HCT116 (cell line): ENCODE measurements at regions not wholly inside any gene's neighbourhood (a gene's known extent, or its start where the extent isn't known, plus 50 kb on each side); places are given as distances from the start of the nearest gene placed in this dataset.

Experiments used
- ATAC-seq: fragments of 200-7000 bp; cut with Tn5 transposase; 2 replicates; pipeline ENCODE4 v1.9.1; 2020; ENCODE audit warnings: mild to moderate bottlenecking, moderate library complexity
- BruUV-seq: library from RNA; stranded (reverse); fragments of 400-500 nt; replicated peaks from 2 replicates; lab custom pipeline; 2021; lab: Mats Ljungman, UMichigan
- CTCF ChIA-PET: fragments of 300-600 bp; sonication (Branson Sonifier 250); formaldehyde crosslinking; loops from one replicate; lab custom pipeline; 2021; ENCODE audit warnings: antibody characterized with exemption; lab: Charles Lee
- POLR2A ChIA-PET: fragments of 300-600, 350-600 bp; sonication (Branson Sonifier 250); formaldehyde crosslinking; loops from one replicate; lab custom pipeline; 2021; ENCODE audit warnings: antibody characterized with exemption; lab: Charles Lee
- RAD21 ChIA-PET, 2 experiments: fragments of 300-600 bp; sonication (Branson Sonifier 250); formaldehyde crosslinking; loops; one replicate each; lab custom pipeline; 2023; ENCODE audit warnings: low total read pairs in 2 of 2; ENCODE audit not compliant: uncharacterized antibody in 2 of 2, unreplicated experiment in 2 of 2, low non-redundant PET in 1 of 2; lab: Charles Lee
- DNase-seq: peaks from one replicate; pipeline ENCODE4 v3.0.0-alpha.2; 2010; ENCODE audit warnings: low read depth, low spot score
- H2AFZ ChIP-seq: fragments of 200-600 bp; shearing (Covaris generic), sonication (generic); 2 replicates; pipeline ENCODE4 v1.6.1; 2017; ENCODE audit warnings: low read depth, mixed run types, mixed read lengths, antibody characterized with exemption, low read length; ENCODE audit not compliant: poor library complexity, severe bottlenecking
- H3K27ac ChIP-seq: 2 replicates; pipeline ENCODE4 v1.5.1; 2012; ENCODE audit warnings: low read depth, low read length
- H3K27me3 ChIP-seq: fragments of 200-600 bp; sonication (generic); 2 replicates; pipeline ENCODE4 v1.6.1; 2016; ENCODE audit warnings: mixed run types, low read length, mixed read lengths; ENCODE audit not compliant: insufficient read depth
- H3K36me3 ChIP-seq, 2 experiments: fragments of 200-500 bp in 1 of 2; fragments of 200-600 bp in 1 of 2; sonication (Bioruptor generic) in 1 of 2; sonication (generic) in 1 of 2; 2 replicates each; pipeline versions ENCODE4 v1.5.1 to v1.6.1; 2014 to 2016; ENCODE audit warnings: low read length in 2 of 2, inconsistent platforms in 1 of 2, mixed read lengths in 1 of 2, mixed run types in 1 of 2; ENCODE audit not compliant: insufficient read depth in 2 of 2, control insufficient read depth in 1 of 2
- H3K4me1 ChIP-seq, 2 experiments: fragments of 200-600 bp in 1 of 2; sonication (generic) in 1 of 2; 2 replicates each; pipeline versions ENCODE4 v1.5.1 to v1.6.1; 2012 to 2017; ENCODE audit warnings: low read length in 2 of 2, inconsistent platforms in 1 of 2, mild to moderate bottlenecking in 1 of 2, mixed read lengths in 1 of 2, mixed run types in 1 of 2, moderate library complexity in 1 of 2; ENCODE audit not compliant: insufficient read depth in 2 of 2, control insufficient read depth in 1 of 2
- H3K4me2 ChIP-seq: fragments of 200-600 bp; sonication (generic); 2 replicates; pipeline ENCODE4 v1.6.1; 2017; ENCODE audit warnings: mixed run types, low read length, mixed read lengths
- H3K4me3 ChIP-seq, 2 experiments: fragments of 200-600 bp in 1 of 2; sonication (generic) in 1 of 2; replicated peaks in 1 of 2; 2 replicates each; pipeline ENCODE4 v1.5.1; 2011 to 2016; ENCODE audit warnings: low read length in 2 of 2, control low read depth in 1 of 2, low read depth in 1 of 2, mild to moderate bottlenecking in 1 of 2, mixed read lengths in 1 of 2, mixed run types in 1 of 2
- H3K79me2 ChIP-seq: fragments of 200-600 bp; sonication (generic); 2 replicates; pipeline ENCODE4 v1.6.1; 2017; ENCODE audit warnings: mild to moderate bottlenecking, mixed run types, low read length, moderate library complexity, mixed read lengths; ENCODE audit not compliant: insufficient read depth
- H3K9ac ChIP-seq: fragments of 200-600 bp; sonication (generic); 2 replicates; pipeline ENCODE4 v1.6.1; 2016; ENCODE audit warnings: low read length, mixed read lengths
- H3K9me2 ChIP-seq: fragments of 200-600 bp; sonication (generic), shearing (Covaris generic); 2 replicates; pipeline ENCODE4 v1.6.1; 2017; ENCODE audit warnings: mixed run types, mild to moderate bottlenecking, moderate library complexity; ENCODE audit not compliant: insufficient read depth
- H3K9me3 ChIP-seq, 2 experiments: fragments of 200-500 bp in 1 of 2; fragments of 200-600 bp in 1 of 2; sonication (Bioruptor generic) in 1 of 2; sonication (generic) in 1 of 2; 2 replicates each; pipeline ENCODE4 v1.6.1; 2014 to 2017; ENCODE audit warnings: low read length in 2 of 2, mixed read lengths in 2 of 2, inconsistent platforms in 1 of 2, low read depth in 1 of 2, mild to moderate bottlenecking in 1 of 2, mixed run types in 1 of 2, moderate library complexity in 1 of 2; ENCODE audit not compliant: control insufficient read depth in 1 of 2, insufficient read depth in 1 of 2
- H4K20me1 ChIP-seq: fragments of 200-600 bp; sonication (generic), shearing (Covaris generic); 2 replicates; pipeline ENCODE4 v1.6.1; 2017; ENCODE audit warnings: mixed run types, mild to moderate bottlenecking, moderate library complexity; ENCODE audit not compliant: insufficient read depth
- ATF3 ChIP-seq: IDR thresholded peaks from 2 replicates; pipeline ENCODE4 v1.6.1; 2012
- CBX3 ChIP-seq: IDR thresholded peaks from 2 replicates; pipeline ENCODE4 v1.6.1; 2012; ENCODE audit warnings: low read depth
- CEBPB ChIP-seq: IDR thresholded peaks from 2 replicates; pipeline ENCODE4 v1.6.1; 2012; ENCODE audit warnings: low read depth
- EGR1 ChIP-seq: IDR thresholded peaks from 2 replicates; pipeline ENCODE4 v1.6.1; 2012; ENCODE audit warnings: low read depth
- ELF1 ChIP-seq: IDR thresholded peaks from 2 replicates; pipeline ENCODE4 v1.6.1; 2012; ENCODE audit warnings: low read depth, borderline replicate concordance
- EZH2 ChIP-seq: fragments of 200-600 bp; sonication (generic); IDR thresholded peaks from 2 replicates; pipeline ENCODE4 v1.6.1; 2017; ENCODE audit warnings: antibody characterized with exemption, mixed run types
- EZH2phosphoT487 ChIP-seq: fragments of 200-600 bp; IDR thresholded peaks from 2 replicates; pipeline ENCODE4 v1.6.1; 2018; ENCODE audit warnings: antibody characterized with exemption, borderline replicate concordance
- FOSL1 ChIP-seq: IDR thresholded peaks from 2 replicates; pipeline ENCODE4 v1.6.1; 2012; ENCODE audit warnings: low read depth
- JUND ChIP-seq: IDR thresholded peaks from 2 replicates; pipeline ENCODE4 v1.6.1; 2012
- MAX ChIP-seq: IDR thresholded peaks from 2 replicates; pipeline ENCODE4 v1.6.1; 2012
- POLR2A ChIP-seq: IDR thresholded peaks from 2 replicates; pipeline ENCODE4 v1.7.0; 2011; ENCODE audit warnings: borderline replicate concordance; ENCODE audit not compliant: insufficient read depth, insufficient read length; ENCODE audit errors: extremely low read depth
- POLR2AphosphoS5 ChIP-seq: IDR thresholded peaks from 2 replicates; pipeline ENCODE4 v1.6.1; 2011; ENCODE audit warnings: mild to moderate bottlenecking, low read depth, low read length, moderate library complexity
- REST ChIP-seq: IDR thresholded peaks from 2 replicates; pipeline ENCODE4 v1.6.1; 2012; ENCODE audit warnings: low read depth
- SIN3A ChIP-seq: IDR thresholded peaks from 2 replicates; pipeline ENCODE4 v1.6.1; 2012; ENCODE audit warnings: low read depth
- SP1 ChIP-seq: IDR thresholded peaks from 2 replicates; pipeline ENCODE4 v1.6.1; 2012; ENCODE audit warnings: low read depth
- YY1 ChIP-seq: IDR thresholded peaks from 2 replicates; pipeline ENCODE4 v1.6.1; 2011; ENCODE audit warnings: low read length, low read depth, moderate library complexity, mild to moderate bottlenecking; ENCODE audit not compliant: insufficient replicate concordance; ENCODE audit errors: extremely low read depth
- ZBTB33 ChIP-seq: IDR thresholded peaks from 2 replicates; pipeline ENCODE4 v1.6.1; 2011; ENCODE audit warnings: mild to moderate bottlenecking, low read length, moderate library complexity; ENCODE audit not compliant: insufficient replicate concordance; ENCODE audit errors: extremely low read depth
- ZFX ChIP-seq: fragments of 450-650 bp; IDR thresholded peaks from 2 replicates; pipeline ENCODE4 v1.6.1; 2017
- ZNF274 ChIP-seq: fragments of 200-500 bp; sonication (Bioruptor generic); IDR thresholded peaks from 2 replicates; pipeline ENCODE4 v1.6.1; 2014; ENCODE audit warnings: mild to moderate bottlenecking, low read depth, low read length, inconsistent platforms
- intact Hi-C: fragments of 100-400 bp; cut with micrococcal nuclease; formaldehyde crosslinking; loops from 2 replicates; pipeline ENCODE4 v1.10.0; 2022

GRCh38 chr3:197369545-197369944 lies 71.1 kb upstream of the DLG1 start (continued):
- TF ChIP-seq ATF3 (no peak), ZFX (no peak), ZBTB33 (no peak)

GRCh38 chr3:197368821-197369220 lies 70.4 kb upstream of the DLG1 start:
- Histone ChIP-seq H3K79me2 (no peaks in the 10 kb centered on the region), H3K4me1 (peaks cover 11 to 16% of the 10 kb centered on the region in 2 experiments), H3K4me2 (no peak overlapping the region), H3K9ac (no peak overlapping the region), H3K4me3 (no peak overlapping the region), H3K27ac (no peak overlapping the region), H3K9me2 (no peaks in the 10 kb centered on the region), H3K9me3 (no peaks in the 10 kb centered on the region), H3K27me3 (no peaks in the 10 kb centered on the region), H4K20me1 (no peaks in the 10 kb centered on the region), H3K36me3 (no peaks in the 10 kb centered on the region), H2AFZ (no peak overlapping the region)
- ChIA-PET POLR2A (no interaction called here), CTCF (no interaction called here), RAD21 (no interaction called here)
- intact Hi-C loops, result no loop called here
- DNase-seq, result no peak
- BruUV-seq, result no TSS peak
- no peak for TF ChIP-seq ELF1
- no peak for TF ChIP-seq CBX3
- TF ChIP-seq YY1, result no peak
- TF ChIP-seq POLR2A, result no peak
- TF ChIP-seq EZH2, result no peak
- TF ChIP-seq SP1, result no peak
- TF ChIP-seq CEBPB, result no peak
- no peak for TF ChIP-seq EGR1
- TF ChIP-seq ZFX, result no peak
- TF ChIP-seq SIN3A, result no peak
- no peak for TF ChIP-seq FOSL1
- TF ChIP-seq REST, result no peak
- no peak for TF ChIP-seq EZH2phosphoT487
- TF ChIP-seq MAX, result no peak
- no peak for TF ChIP-seq JUND
- TF ChIP-seq ZNF274, result no peak
- no peak for TF ChIP-seq ZBTB33
- no peak for TF ChIP-seq ATF3
- no peak for TF ChIP-seq POLR2AphosphoS5
- ATAC-seq, result no peak
